ENCODE measurements at regions not wholly inside any gene's neighbourhood (a gene's known extent, or its start where the extent isn't known, plus 50 kb on each side); places are given as distances from the start of the nearest gene placed in this dataset.
A peak's percentile ranks its signal among the peaks of the same experiment; 100 is the strongest.

DNA sequence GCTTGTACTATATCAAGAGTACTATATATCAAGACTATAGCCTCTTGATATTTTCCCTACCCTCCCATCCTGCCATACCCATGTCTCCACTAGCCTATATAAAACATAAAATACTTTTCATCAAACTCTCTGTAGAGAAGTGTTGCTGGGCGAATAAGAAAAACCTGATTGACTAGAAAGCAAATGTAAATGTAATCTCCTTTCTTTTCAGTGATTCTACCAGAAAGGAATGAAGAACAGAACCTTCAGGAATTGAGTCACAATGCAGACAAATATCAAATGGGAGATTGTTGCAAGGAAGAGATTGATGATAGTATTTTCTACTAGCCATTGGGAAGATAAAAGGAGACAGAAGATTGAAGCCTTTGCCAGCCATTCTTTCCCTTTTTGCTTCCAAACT, 89.2 kb downstream of the KCNRG start:
- no peak for DNase-seq

GRCh38 chr13:50106559-50106958, 91.3 kb downstream of the KCNRG start:
- DNase-seq, result no peak

DNA sequence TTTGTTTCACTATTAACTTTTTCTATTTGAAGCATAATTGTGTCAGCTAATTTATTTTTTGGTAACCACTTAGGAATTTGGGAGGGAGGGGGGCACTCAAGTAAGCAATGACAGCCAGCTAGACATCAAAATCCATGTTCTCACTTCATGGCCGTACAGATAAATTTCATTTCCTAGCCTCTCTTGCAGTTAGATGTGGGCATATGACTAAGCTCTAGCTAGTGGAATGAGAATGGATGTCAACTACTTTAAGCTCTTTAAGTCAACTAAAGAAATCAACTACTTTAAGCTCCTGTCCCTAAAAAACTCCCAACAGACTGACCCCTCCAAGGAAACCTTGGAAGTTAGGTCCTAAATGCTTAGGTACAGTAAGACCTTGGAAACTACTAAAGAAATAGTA, 92.0 kb downstream of the KCNRG start:
- DNase-seq, result no peak

- DNase-seq, result no peak
Observed at GRCh38 chr13:50114961-50115360, 99.7 kb downstream of the KCNRG start.

DNA sequence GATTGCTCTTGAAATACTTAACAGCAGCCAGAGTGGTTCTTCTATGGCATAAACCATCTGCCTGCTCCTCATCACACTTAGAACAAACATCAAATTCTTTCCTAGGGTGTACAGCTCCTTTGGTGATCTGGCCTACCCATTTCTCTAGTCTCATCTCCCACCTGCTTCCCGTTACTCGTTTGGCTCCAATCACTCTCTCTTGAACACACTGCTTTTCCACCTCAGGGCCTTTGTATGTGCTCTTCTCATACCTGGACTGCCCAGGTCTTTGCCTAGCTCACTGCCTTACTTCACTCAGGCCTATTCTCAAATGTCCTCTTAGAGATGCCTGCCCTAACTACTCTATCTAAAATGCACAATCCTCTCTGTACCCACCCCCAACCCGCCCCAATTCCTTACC, 100.5 kb downstream of the KCNRG start:
- no peak for DNase-seq

GRCh38 chr13:50116430-50116973, 101.3 kb downstream of the KCNRG start:
- DNase-seq, result no peak

- DNase-seq, result no peak
Observed at GRCh38 chr13:50119591-50119990, 104.3 kb downstream of the KCNRG start.

- no peak for DNase-seq
Observed at GRCh38 chr13:50122455-50122854, 107.2 kb downstream of the KCNRG start.

DNA sequence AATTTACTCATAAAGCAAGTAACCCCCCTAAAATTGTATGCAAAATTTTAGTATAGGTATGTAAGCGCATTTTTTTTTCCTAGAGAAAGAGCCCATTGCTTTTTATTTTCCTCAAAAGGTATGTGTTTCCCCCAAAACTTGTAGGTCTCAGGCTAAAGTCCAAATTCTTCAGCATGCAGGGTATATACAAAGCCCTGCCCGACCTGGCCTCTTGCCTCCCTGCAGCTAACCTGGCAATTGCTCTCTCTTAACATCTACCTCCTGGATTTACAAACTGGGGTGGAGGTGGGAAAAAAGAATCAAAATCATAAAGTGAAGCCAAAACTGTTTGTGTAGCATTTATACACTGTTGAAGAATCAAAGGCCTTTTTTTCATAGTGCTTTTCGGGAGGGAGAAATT, 107.8 kb downstream of the KCNRG start:
- no peak for DNase-seq

DNA sequence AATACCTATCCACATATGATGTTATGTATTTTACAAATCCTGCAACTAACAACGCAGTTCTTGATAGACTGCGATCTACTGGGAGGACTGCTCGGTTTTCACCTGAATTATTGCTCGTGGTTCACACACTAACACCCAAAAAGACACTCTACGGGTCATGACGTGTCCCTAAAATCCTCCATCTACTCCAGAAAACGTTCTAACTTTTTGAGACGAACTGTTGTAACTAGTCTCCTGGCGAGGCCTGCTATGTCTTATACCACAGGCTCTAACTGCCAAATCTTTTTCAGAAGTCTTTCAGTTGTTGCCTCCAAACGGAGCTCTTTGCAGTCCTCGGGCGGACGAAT, 108.2 kb downstream of the KCNRG start:
- no peak for DNase-seq

GRCh38 chr13:50123862-50124535, 108.8 kb downstream of the KCNRG start:
- peak; percentile 84 to 85 for DNase-seq

DNA sequence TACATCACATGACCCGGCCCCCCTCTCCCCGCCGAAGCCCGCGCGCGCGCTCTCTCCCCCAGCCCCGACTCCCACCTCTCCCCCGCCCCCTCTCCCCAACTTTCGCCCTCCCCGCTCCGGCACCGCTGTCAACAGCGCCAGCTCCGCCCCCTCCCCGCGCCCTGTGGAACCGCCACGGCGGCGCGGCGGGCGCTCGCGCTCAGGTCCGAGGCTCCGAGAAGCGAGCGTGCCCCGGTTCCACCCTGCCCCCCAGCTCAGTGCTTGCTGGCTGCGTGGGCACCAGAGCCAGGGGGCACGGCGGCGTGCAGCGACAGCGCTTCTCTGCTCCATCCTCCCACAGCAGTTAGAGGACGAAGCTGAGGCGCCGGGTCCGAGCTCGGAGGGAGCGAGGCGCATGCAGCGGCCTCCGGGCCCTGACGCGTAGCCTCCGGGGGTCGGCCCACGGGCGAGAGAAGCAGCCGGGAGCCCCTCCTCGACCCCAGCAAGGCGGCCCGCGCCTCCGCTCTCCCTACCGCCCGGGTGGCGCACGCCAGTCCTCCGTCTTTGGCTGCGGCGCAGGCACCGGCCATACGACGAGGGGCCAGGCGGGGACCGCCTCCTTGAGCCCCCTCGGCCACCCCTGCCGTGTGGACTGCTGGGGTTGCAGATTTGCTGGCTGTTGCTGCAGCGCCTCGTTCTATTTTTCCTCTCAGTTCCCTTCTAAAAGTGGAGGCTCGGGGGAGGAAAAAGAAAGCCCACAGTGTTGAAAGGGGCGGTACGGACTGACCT, 109.5 kb downstream of the KCNRG start:
- DNase-seq, result peak; percentile 97 to 98

- no peak for DNase-seq
Observed at GRCh38 chr13:50125304-50125553, 110.0 kb downstream of the KCNRG start.

- DNase-seq, result peak; percentile 95 to 96
Observed at GRCh38 chr13:50125554-50126262, 110.5 kb downstream of the KCNRG start.

GRCh38 chr13:50126263-50126992, 111.2 kb downstream of the KCNRG start:
- DNase-seq, result peak; percentile 43 to 57

DNA sequence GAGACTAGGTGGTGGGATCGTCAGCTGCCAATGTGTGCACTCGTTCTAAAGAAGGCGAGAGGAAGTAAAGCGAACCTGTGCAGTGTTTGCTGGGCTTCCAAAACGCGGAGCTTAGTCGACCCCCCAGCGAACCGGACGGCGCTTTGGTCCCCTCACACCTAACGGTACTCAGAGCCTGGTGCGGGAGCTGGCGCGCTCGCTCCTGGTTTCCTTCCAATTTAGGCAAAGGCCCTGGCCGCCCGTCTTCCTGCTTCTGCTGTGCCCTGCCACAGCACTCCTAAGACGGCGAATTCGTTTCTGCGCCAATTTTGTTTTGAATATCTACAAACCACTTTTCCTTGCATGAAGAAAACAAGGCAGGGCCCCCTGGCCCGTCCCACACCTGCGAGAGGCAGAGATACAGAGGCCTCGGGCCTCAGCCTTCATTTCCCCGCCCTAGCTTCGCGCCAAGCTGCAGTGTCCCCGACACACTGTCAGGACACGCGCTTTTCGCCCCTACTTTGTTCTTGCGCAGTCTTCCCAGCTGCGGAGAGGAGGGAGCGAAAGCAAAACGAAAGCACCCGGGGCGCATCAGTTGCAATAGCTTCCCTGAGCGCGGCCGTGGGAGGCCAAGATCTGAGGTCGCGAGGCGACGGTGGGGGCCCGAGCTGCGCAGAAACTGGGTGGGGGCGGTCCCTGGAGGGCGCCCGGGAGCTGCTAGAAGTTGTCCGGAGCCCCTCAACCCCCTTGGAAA, 111.9 kb downstream of the KCNRG start:
- peak; percentile 62 to 69 for DNase-seq

DNA sequence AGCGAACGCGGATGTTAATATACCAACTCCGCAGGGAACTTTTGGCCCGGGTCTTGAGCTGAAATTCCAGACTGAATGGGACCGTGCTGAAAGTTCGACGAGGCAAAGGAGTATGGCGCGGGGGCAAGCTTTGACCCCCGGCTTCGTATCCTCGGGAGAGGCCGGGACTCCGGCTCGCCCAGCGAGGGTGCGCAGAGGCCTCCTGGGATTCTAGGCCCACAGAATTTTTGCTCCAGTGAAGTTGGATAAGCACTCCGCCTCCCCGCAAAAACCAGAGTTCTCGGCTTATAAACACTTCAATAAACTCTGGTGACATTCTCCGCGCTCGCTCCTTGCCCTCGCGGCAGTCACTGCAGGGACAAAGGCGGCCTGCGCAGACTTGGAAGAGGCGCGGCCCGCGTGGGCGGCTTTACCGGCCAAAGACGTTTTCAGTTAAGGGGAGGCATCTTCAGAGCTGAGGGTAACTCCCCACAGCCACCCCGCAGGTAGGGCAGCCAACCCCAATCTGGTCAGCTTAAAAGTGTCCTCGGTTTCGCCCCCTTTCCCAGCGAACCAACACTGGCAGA, 112.6 kb downstream of the KCNRG start:
- DNase-seq, result no peak

DNA sequence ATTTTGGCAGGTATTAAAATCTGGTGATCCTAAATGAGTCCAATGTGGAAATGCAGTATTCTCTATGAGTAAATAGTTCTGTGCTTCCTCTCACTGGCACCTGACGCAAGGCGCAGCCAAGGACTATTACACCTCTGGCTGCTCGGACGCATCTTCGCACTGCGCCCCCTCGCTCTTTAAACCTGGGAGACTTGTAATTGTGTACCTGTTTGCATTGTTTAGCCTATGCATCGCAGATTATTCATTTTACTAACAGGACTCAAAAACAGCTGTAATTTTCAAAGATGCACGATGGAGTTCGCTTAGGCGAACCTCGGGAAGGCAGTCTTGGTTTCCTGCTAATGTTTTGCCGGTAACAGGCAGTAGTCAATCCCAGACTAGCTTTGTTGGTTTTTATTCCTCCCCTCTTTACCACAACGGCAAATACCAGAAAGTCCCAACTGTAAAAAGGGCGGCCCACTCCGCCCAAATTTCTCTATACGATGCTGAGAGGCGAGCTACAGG, 113.2 kb downstream of the KCNRG start:
- peak in 1 of 2 donors; percentile 48 for DNase-seq

- no peak for DNase-seq
Observed at GRCh38 chr13:50129081-50129705, 113.9 kb downstream of the KCNRG start.

- no peak for DNase-seq
Observed at GRCh38 chr13:50129706-50130122, 114.5 kb downstream of the KCNRG start.
